ENCODE measurements at regions not wholly inside any gene's neighbourhood (a gene's known extent, or its start where the extent isn't known, plus 50 kb on each side); places are given as distances from the start of the nearest gene placed in this dataset.

DNA sequence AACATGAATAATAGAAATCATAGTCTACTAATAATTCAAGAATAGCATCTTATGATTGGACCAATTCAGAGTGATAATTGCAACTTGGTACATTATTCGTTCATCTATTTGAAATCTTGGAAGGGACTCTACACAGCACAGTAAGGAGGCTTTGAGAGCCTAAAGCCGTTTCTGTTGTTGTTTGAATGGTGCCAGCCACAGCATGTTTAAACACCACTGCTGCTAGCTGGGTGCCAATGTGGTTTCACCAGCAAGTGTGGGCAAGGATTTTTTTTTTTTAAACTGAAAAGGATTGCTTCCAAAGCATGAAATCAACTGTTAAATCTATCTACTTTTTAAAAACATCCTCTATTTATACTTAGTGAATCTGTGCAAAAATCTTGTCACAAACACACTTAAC lies 253.9 kb upstream of the MAP3K1 start:
- H3K36me3 ChIP-seq = no peaks in the 10 kb centered on the region
- no peak for TF ChIP-seq POLR2A (IDR thresholded peaks at IDR 0.05)
- TF ChIP-seq, protein P1, sequence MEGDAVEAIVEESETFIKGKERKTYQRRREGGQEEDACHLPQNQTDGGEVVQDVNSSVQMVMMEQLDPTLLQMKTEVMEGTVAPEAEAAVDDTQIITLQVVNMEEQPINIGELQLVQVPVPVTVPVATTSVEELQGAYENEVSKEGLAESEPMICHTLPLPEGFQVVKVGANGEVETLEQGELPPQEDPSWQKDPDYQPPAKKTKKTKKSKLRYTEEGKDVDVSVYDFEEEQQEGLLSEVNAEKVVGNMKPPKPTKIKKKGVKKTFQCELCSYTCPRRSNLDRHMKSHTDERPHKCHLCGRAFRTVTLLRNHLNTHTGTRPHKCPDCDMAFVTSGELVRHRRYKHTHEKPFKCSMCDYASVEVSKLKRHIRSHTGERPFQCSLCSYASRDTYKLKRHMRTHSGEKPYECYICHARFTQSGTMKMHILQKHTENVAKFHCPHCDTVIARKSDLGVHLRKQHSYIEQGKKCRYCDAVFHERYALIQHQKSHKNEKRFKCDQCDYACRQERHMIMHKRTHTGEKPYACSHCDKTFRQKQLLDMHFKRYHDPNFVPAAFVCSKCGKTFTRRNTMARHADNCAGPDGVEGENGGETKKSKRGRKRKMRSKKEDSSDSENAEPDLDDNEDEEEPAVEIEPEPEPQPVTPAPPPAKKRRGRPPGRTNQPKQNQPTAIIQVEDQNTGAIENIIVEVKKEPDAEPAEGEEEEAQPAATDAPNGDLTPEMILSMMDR (IDR thresholded peaks at IDR 0.05) = no peak
- H3K9me3 ChIP-seq = no peaks in the 10 kb centered on the region
- no peak for DNase-seq
- H3K27ac ChIP-seq = no peak overlapping the region
- peaks cover 0 to 7% (median 2%) of the 10 kb centered on the region in 4 donors for H3K4me1 ChIP-seq
- no peak overlapping the region for H3K4me3 ChIP-seq
- no peaks in the 10 kb centered on the region for H3K27me3 ChIP-seq

DNA sequence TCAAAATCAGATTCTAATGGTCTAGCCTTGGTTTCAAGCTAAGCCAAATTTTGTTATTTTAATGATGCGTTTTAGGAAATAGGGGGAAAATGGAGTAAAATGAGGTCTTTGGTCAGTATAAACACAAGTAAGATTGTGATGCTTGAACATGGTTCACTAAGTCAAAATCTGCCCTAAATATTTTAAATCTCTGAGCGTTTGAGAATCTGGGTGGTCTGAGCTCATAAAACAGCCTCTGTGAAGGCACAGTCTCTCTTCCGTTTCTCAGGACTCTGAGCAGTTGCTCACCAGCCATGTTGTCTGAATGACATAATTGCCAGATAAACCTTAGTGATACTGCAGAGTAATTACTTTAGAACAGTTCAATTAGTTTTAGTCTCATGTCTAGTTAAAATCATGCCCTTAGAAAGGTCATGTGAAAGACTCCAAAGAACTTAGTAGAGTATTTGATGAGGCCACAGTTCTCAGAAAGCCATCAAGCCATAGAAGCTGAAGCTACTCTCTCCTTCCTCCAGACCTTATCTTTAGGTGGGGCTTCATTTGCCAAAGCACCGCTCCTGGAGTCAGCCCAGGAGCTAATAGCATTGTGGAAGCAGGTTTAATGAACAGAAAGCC lies 257.1 kb upstream of the MAP3K1 start:
- TF ChIP-seq, protein P1 (IDR thresholded peaks at IDR 0.05) = no peak
- TF ChIP-seq POLR2A (IDR thresholded peaks at IDR 0.05) = no peak
- H3K4me3 ChIP-seq = no peak overlapping the region
- no peaks in the 10 kb centered on the region for H3K27me3 ChIP-seq
- DNase-seq = no peak
- no peaks in the 10 kb centered on the region for H3K36me3 ChIP-seq
- H3K9me3 ChIP-seq = no peaks in the 10 kb centered on the region
- no peak overlapping the region for H3K27ac ChIP-seq
- H3K4me1 ChIP-seq = no peaks in the 10 kb centered on the region

DNA sequence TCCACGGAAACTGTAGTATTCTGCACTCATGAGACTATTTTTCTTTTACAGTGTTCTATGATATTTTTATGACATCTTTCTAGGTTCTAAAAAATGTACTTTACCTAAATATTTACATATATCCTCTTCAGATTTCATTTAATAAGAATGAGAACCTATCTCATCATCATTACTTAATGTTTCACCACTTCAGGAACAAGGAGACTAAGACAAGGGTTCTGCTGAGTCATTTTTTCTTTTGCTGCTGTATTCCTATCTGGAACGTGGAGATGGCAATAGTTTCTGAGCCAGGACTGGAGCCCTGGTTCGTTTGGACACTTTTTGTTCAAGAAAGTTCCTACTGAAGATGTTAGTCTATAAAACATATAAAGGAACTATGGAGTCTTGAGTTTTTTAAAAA lies 258.2 kb upstream of the MAP3K1 start:
- no peaks in the 10 kb centered on the region for H3K4me1 ChIP-seq
- H3K27ac ChIP-seq = no peak overlapping the region
- TF ChIP-seq, protein P1 (IDR thresholded peaks at IDR 0.05) = no peak
- no peak for TF ChIP-seq POLR2A (IDR thresholded peaks at IDR 0.05)
- H3K27me3 ChIP-seq = no peaks in the 10 kb centered on the region
- H3K4me3 ChIP-seq = no peak overlapping the region
- no peaks in the 10 kb centered on the region for H3K36me3 ChIP-seq
- no peaks in the 10 kb centered on the region for H3K9me3 ChIP-seq
- no peak for DNase-seq

DNA sequence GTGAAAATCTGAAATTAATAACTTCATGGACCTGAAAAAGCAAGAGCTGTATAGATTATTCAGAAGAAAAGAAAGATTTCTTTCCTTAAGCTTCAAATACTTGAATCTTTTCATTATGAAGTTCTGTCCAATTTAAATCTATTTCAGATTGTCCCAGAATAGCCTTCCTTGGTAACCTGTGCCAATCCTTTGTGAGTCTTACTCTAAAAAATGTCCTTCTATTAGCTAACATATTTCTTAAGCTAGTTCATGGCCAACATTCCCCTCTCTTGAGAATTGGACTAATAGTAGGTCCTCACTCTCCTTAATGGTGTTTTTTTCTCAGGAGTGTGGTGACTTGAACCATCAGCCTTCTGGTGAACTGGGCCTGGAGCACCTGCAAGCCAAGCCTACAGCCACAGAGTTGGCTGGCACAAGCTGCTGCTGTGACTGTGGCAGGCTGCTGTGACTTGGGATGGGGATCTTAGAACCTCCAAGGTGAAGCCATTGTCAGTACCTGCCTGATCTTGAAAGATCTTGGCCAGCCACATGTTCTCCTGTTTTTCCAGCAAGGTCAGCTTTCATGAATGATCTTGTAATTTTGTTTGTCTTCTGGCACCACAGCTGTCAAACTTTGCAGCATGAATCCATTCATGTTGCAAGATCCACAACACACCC lies 262.6 kb upstream of the MAP3K1 start:
- Histone ChIP-seq H3K27ac (no peak overlapping the region), H3K4me3 (no peak overlapping the region), H3K36me3 (no peaks in the 10 kb centered on the region), H3K27me3 (no peaks in the 10 kb centered on the region), H3K4me1 (no peaks in the 10 kb centered on the region), H3K9me3 (no peaks in the 10 kb centered on the region)
- no peak for DNase-seq
- TF ChIP-seq, protein P1 (IDR thresholded peaks at IDR 0.05) = no peak
- TF ChIP-seq POLR2A (IDR thresholded peaks at IDR 0.05) = no peak

DNA sequence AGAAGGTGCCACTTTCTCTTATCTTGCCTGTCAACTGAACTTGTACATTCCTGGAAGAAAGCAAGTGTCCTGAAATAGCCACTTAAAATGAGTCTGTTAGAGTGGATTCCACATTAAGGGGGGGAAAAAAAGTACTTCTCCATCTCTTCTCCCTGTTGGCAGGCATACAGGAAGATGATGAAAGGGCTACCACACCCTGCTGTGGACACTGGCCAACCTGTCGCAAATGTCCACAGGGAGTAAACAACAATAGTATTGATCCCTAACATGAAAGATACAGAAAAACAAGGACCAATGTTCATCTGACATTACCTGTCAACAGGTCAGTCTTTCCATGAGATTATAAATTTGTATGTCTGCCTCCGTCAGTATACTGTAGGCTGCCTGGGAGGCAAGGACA lies 265.1 kb upstream of the MAP3K1 start:
- Histone ChIP-seq H3K4me1 (no peaks in the 10 kb centered on the region), H3K27me3 (no peaks in the 10 kb centered on the region), H3K36me3 (no peaks in the 10 kb centered on the region), H3K27ac (no peak overlapping the region), H3K9me3 (no peaks in the 10 kb centered on the region), H3K4me3 (no peak overlapping the region)
- no peak for DNase-seq
- TF ChIP-seq, protein P1 (IDR thresholded peaks at IDR 0.05) = no peak
- no peak for TF ChIP-seq POLR2A (IDR thresholded peaks at IDR 0.05)
